K562 (cell line): ENCODE measurements at regions not wholly inside any gene's neighbourhood (a gene's known extent, or its start where the extent isn't known, plus 50 kb on each side); places are given as distances from the start of the nearest gene placed in this dataset.

Experiments
- ATAC-seq: fragments of 200-7000 bp; cut with Tn5 transposase; 3 replicates; pipeline ENCODE4 v1.9.1; 2020; ENCODE audit warnings: moderate library complexity
- BruUV-seq: library from RNA; stranded (reverse); fragments of 400-500 nt; replicated peaks from 2 replicates; lab custom pipeline; 2021; lab: Mats Ljungman, UMichigan
- CTCF ChIA-PET: fragments of 300-600 bp; formaldehyde crosslinking; extraction: SDS; loops from one replicate; lab custom pipeline; 2021; ENCODE audit warnings: low intra/inter-chr PET ratio; lab: Yijun Ruan, JAX
- POLR2A ChIA-PET: fragments of 300-600, 350-650 bp; sonication (Branson Sonifier 250); formaldehyde crosslinking; extraction: SDS; loops from one replicate; lab custom pipeline; 2021; ENCODE audit warnings: antibody characterized with exemption, inconsistent platforms; lab: Yijun Ruan, JAX
- DNase-seq, 4 experiments: peaks; one replicate each; pipeline versions ENCODE4 v3.0.0 to v3.0.0-alpha.2; 2011 to 2018; ENCODE audit warnings: low spot score in 3 of 4, mixed read lengths in 3 of 4; ENCODE audit errors: extremely low read depth in 1 of 4
- FAIRE-seq: peaks from 2 replicates; lab custom pipeline; 2011; peaks lifted over from hg19 to GRCh38; lab: Jason Lieb, UNC
- H2AFZ ChIP-seq: 2 replicates; pipeline ENCODE4 v1.6.0; 2011; ENCODE audit warnings: low read depth, low read length, control low read depth, inconsistent platforms
- H3K27ac ChIP-seq: fragments of 200-600 bp; 3 replicates; pipeline ENCODE4 v1.8.0; 2011; ENCODE audit warnings: low read depth, mild to moderate bottlenecking, control low read depth, inconsistent platforms, low read length, moderate library complexity, mixed read lengths; ENCODE audit errors: extremely low read depth
- H3K27me3 ChIP-seq, 2 experiments: fragments of 300-600 bp in 1 of 2; 2 replicates in 1 of 2; 3 replicates in 1 of 2; pipeline versions ENCODE4 v1.6.0 to v1.8.0; 2011; ENCODE audit warnings: inconsistent platforms in 2 of 2, low read length in 2 of 2, mild to moderate bottlenecking in 1 of 2, mixed read lengths in 1 of 2, moderate library complexity in 1 of 2; ENCODE audit not compliant: control insufficient read depth in 2 of 2, insufficient read depth in 2 of 2
- H3K36me3 ChIP-seq: fragments of 300-600 bp; 3 replicates; pipeline ENCODE4 v1.8.0; 2011; ENCODE audit warnings: mild to moderate bottlenecking, low read length, inconsistent platforms; ENCODE audit not compliant: control insufficient read depth, insufficient read depth
- H3K4me1 ChIP-seq, 2 experiments: fragments of 200-600 bp in 1 of 2; replicated peaks in 1 of 2; 2 replicates in 1 of 2; 3 replicates in 1 of 2; pipeline versions ENCODE4 v1.5.1 to v1.8.0; 2011; ENCODE audit warnings: inconsistent platforms in 2 of 2, low read length in 2 of 2, mild to moderate bottlenecking in 1 of 2, mixed read lengths in 1 of 2, moderate library complexity in 1 of 2; ENCODE audit not compliant: control insufficient read depth in 2 of 2, insufficient read depth in 2 of 2
- H3K4me2 ChIP-seq: 2 replicates; pipeline ENCODE4 v1.6.1; 2011; ENCODE audit warnings: low read length, control low read depth, inconsistent platforms, mixed read lengths; ENCODE audit not compliant: insufficient read depth
- H3K4me3 ChIP-seq: fragments of 200-600 bp; sonication (generic), shearing (Covaris generic); 2 replicates; pipeline ENCODE4 v1.5.1; 2016; ENCODE audit warnings: control low read depth, inconsistent platforms
- H3K79me2 ChIP-seq: fragments of 200-600 bp; 3 replicates; pipeline ENCODE4 v1.8.0; 2011; ENCODE audit warnings: low read length, inconsistent platforms; ENCODE audit not compliant: control insufficient read depth, insufficient read depth
- H3K9ac ChIP-seq, 2 experiments: 2 replicates each; pipeline versions ENCODE4 v1.6.0 to v1.6.1; 2011; ENCODE audit warnings: low read depth in 2 of 2, low read length in 2 of 2, control low read depth in 1 of 2, inconsistent platforms in 1 of 2, mild to moderate bottlenecking in 1 of 2, mixed read lengths in 1 of 2; ENCODE audit not compliant: insufficient read depth in 1 of 2
- H3K9me1 ChIP-seq: one replicate; pipeline ENCODE4 v1.6.0; 2011; ENCODE audit warnings: inconsistent platforms, mild to moderate bottlenecking, low read length, moderate library complexity; ENCODE audit not compliant: control insufficient read depth, insufficient read depth
- H3K9me3 ChIP-seq: replicated peaks from 2 replicates; pipeline ENCODE4 v1.5.1; 2011; ENCODE audit warnings: low read depth, low read length, inconsistent platforms; ENCODE audit not compliant: control insufficient read depth, insufficient read depth
- H4K20me1 ChIP-seq: replicated peaks from 2 replicates; pipeline ENCODE4 v1.6.1; 2011; ENCODE audit warnings: low read length, inconsistent platforms, mixed read lengths; ENCODE audit not compliant: control insufficient read depth, insufficient read depth
- CUX1 ChIP-seq: fragments of 200-800 bp; sonication (Bioruptor generic); IDR thresholded peaks from 2 replicates; pipeline ENCODE4 v1.6.1; 2016; ENCODE audit warnings: missing genetic modification characterization, missing compliant biosample characterization
- MAFF ChIP-seq: IDR thresholded peaks from 2 replicates; pipeline ENCODE4 v1.6.1; 2012; ENCODE audit warnings: low read length, improper control_type of control experiment
- MEF2A ChIP-seq: IDR thresholded peaks from 2 replicates; pipeline ENCODE4 v1.6.1; 2011; ENCODE audit warnings: low read depth, mild to moderate bottlenecking, low read length, moderate library complexity; ENCODE audit not compliant: control insufficient read depth
- POLR2H ChIP-seq: IDR thresholded peaks from 2 replicates; pipeline ENCODE4 v1.6.1; 2016; ENCODE audit warnings: missing genetic modification characterization, low read depth, mild to moderate bottlenecking, control low read depth, missing compliant biosample characterization, moderate library complexity
- PTBP1 ChIP-seq: fragments of 200-400 bp; formaldehyde crosslinking; IDR thresholded peaks from 2 replicates; pipeline ENCODE4 v1.6.1; 2017; ENCODE audit warnings: low read depth, low read length
- RBFOX2 ChIP-seq: fragments of 200-400 bp; formaldehyde crosslinking; IDR thresholded peaks from 2 replicates; pipeline ENCODE4 v1.6.1; 2017; ENCODE audit warnings: low read depth, mild to moderate bottlenecking, low read length, moderate library complexity
- WGBS: fragments of 100-300 bp; shearing (Covaris generic); methylation state at CpG from one replicate; pipeline ENCODE4 v1.1.6; 2016; ENCODE audit warnings: low coverage, mixed read lengths; ENCODE audit not compliant: insufficient coverage; ENCODE audit errors: missing lambda C conversion rate; 5-methylcytosine and 5-hydroxymethylcytosine counted together
- in situ Hi-C: fragments of 300-500 bp; cut with MboI; formaldehyde crosslinking; loops from 4 replicates; pipeline ENCODE4 v1.15.0; 2018; ENCODE audit warnings: inconsistent platforms, mixed read lengths
- intact Hi-C: fragments of 100-400 bp; cut with micrococcal nuclease; formaldehyde crosslinking; loops from 2 replicates; pipeline ENCODE4 v1.14.2; 2022

GRCh38 chr22:42202669-42203068, 67.8 kb downstream of the TCF20 start:
- Histone ChIP-seq H3K4me2 (no peak overlapping the region), H3K27me3 (no peaks in the 10 kb centered on the region), H3K36me3 (peaks cover 25% of the 10 kb centered on the region; the same call in 2 of the 3 replicates), H3K4me1 (no peaks in the 10 kb centered on the region; a peak in 1 of 5 replicates), H3K79me2 (peaks cover 62% of the 10 kb centered on the region), H4K20me1 (no peaks in the 10 kb centered on the region), H3K27ac (no peak overlapping the region), H2AFZ (no peak overlapping the region), H3K9me1 (no peaks in the 10 kb centered on the region), H3K4me3 (no peak overlapping the region), H3K9ac (no peak overlapping the region), H3K9me3 (no peaks in the 10 kb centered on the region)
- ChIA-PET CTCF (no interaction called here), POLR2A (no interaction called here)
- 94% methylated on average over 5 of the region's 6 CpGs for WGBS
- FAIRE-seq (no peak), DNase-seq (no peak), ATAC-seq (no peak)
- intact Hi-C loops (no loop called here), in situ Hi-C loops (no loop called here)
- TF ChIP-seq MEF2A (no peak), MAFF (no peak), PTBP1 (no peak), RBFOX2 (no peak), POLR2H (tag) (no peak), CUX1 (CRISPR knock-in tag) (no peak)
- no TSS peak for BruUV-seq
